GM18909 (cell line): ENCODE measurements at regions not wholly inside any gene's neighbourhood (a gene's known extent, or its start where the extent isn't known, plus 50 kb on each side); places are given as distances from the start of the nearest gene placed in this dataset.
"Not testable (repeated sequence)": the region's sequence is repeated elsewhere in the genome, so short reads cannot be mapped to it uniquely, and the experiment has no call there.

Experiments used
- ATAC-seq: cut with Tn5 transposase; IDR thresholded peaks from one replicate; pipeline ENCODE4 v1.9.1; 2021; ENCODE audit warnings: mild to moderate bottlenecking; ENCODE audit not compliant: unreplicated experiment, poor library complexity

DNA sequence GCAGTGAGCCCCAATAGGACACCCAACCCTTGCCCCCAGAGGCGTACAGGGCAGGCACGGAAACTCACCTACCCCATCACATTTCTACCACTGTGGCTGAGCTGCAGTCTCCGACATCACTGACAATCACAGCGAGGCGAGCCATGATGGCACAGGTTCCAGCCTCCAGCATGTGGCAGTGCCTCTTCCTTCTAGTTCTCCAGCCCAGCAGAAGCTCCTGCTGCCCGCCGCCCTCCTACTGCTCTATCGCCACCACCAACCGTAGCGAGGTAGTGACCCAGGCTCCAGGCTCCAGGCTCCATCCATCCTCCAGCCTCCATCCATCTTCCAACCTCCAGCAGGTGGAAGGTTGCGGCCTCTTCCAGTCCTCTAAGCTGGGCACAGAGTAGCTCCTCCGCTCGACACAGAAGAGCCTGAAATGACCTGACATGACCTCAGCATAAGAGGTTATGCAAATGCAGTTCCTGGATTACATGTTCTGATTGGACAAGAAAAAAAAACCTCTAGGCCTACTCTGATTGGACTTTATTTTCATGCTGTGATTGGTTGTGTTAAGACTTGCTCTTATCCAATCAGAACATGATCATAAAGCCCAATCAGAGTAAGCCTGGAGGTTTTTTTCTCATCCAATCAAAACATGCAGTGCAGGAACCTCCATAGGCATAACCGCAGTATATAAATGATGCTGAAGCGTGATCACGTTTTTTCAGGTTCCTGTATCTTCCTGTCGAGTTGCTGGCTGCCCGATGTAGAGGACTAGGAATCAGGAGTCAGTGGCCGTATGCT, 438.9 kb upstream of the ZNF337 start:
- ATAC-seq, result no peak

GRCh38 chr20:26134606-26135005, 438.0 kb upstream of the ZNF337 start:
- ATAC-seq, result no peak

- ATAC-seq, result not testable (repeated sequence)
Measured at GRCh38 chr20:26133794-26134193, 437.1 kb upstream of the ZNF337 start.

DNA sequence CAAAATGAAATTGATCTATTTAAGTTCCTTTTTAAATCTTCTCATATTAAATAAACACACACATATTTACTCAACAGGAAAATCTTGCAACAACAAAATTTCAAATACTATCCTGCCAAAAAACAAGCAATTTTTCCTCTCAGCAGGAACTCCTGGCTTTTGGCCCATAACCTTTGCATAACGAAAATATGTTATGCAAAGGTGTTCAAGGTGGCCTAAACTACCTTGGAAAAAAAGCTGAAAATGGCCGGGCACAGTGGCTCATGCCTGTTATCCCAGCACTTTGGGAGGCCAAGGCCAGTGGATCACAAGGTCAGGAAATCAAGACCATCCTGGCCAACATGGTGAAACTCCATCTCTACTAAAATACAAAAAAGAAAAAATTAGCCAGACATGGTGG, 424.3 kb upstream of the ZNF337 start:
- not testable (repeated sequence) for ATAC-seq

- not testable (repeated sequence) for ATAC-seq
Measured at GRCh38 chr20:26094498-26094897, 397.8 kb upstream of the ZNF337 start.

- ATAC-seq, result not testable (repeated sequence)
Measured at GRCh38 chr20:26091921-26092320, 395.3 kb upstream of the ZNF337 start.

DNA sequence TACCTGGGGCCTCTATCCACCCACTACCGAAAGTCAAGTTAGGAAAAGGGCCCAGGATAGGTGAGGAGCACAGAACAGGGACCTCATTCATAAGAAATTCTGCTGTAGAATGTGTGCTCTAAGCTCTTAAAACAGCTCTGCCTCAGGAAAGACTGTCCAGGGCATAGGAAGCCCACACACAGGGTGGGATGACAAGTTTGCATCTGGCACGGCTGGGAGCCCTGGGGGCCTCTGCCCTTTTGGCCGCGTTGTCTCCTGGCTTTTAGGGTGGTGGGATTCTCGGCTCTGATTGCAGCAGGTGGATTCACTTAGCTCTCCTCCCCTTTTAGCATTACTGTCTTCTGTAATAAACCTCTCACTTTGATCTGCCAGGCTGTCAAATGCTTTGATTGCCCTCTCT, 389.5 kb upstream of the ZNF337 start:
- not testable (repeated sequence) for ATAC-seq

DNA sequence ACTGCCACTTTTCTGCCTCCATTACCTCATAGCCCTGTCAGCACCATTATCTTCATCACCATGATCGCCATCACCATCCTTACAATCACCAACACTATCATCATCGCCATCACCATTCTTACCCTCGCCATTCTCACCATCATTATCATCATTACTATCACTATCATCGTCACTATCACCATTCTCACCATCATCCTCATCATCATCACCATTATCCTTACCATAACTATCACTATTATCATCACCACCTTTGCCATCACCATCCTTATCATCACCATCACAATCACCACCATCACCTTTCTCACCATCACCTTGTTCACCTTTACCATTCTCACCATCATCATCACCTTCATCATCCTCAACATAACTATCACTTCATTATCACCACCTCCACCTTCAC, 377.3 kb upstream of the ZNF337 start:
- ATAC-seq, result not testable (repeated sequence)

DNA sequence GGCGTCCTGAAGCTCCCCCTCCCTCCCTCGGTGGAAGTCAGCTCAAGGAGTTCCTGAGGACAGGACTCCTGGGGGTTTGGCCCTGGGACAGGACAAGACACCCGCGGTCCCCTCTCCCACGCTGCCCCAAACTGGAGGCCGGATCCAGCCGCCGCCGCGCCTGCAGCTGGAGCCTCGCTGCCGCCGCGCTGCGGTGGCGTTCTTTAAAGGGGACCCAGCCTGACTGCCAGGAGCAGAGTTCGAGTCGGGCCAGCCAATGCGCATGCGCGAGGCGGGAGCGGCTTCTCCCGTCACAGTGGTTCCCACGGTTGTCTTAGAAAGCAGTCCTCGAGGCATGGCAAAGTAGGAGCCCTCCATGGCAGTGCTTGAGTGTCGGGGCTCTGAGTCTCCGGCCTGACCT, 362.7 kb upstream of the ZNF337 start:
- not testable (repeated sequence) for ATAC-seq

DNA sequence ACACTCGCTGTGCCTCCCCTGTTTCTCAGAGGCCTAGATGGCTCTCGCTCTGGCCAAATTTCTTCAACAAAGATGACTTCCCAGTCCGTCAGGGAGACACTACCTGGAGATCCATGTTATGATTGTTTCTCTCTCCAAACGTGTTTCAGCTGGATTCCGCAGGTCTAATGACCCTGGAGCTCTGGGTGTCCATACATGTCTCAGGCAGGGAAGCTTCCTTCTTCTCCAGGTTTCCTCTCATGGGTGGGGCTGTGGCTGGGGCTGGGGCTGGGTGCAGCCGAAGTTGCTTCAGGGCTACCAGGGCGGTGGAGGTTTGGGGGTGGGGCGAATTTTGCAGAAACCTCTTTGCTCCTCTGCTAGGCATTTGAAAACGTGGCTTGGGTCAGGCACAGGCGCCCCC, 361.8 kb upstream of the ZNF337 start:
- ATAC-seq, result not testable (repeated sequence)

- not testable (repeated sequence) for ATAC-seq
Measured at GRCh38 chr20:26057135-26057752, 360.6 kb upstream of the ZNF337 start.

DNA sequence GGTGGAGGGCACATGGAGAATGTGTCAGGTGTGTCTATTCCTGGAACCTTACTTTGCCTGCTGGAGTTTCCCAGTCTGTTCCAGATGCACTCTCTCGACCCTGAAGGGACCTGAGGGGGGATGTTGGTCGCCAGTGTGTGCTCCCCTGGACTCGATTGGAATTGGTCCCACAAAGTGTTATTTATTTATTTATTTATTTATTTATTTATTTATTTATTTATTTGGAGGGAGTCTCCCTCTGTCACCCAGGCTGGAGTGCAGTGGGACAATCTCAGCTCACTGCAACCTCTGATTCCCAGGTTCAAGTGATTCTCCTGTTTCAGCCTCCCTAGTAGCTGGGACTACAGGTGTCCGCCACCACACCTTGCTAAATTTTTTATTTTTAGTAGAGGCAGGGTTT, 329.1 kb upstream of the ZNF337 start:
- not testable (repeated sequence) for ATAC-seq

DNA sequence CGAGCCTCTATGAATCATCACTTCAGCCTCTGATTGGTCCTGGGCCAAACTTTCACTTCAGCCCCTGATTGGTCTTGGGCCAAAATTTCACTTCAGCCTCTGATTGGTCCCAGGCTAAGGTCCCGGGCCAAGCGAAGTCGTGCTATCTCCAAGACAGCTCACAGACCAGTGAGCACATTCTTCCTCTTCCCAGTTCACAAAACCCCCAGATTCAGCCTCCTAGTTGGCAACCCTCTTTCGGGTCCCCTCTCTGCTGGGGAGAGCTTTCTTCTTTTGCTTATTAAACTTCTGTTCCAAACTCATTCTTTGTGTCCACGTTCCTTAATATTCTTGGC, 314.3 kb upstream of the ZNF337 start:
- not testable (repeated sequence) for ATAC-seq

DNA sequence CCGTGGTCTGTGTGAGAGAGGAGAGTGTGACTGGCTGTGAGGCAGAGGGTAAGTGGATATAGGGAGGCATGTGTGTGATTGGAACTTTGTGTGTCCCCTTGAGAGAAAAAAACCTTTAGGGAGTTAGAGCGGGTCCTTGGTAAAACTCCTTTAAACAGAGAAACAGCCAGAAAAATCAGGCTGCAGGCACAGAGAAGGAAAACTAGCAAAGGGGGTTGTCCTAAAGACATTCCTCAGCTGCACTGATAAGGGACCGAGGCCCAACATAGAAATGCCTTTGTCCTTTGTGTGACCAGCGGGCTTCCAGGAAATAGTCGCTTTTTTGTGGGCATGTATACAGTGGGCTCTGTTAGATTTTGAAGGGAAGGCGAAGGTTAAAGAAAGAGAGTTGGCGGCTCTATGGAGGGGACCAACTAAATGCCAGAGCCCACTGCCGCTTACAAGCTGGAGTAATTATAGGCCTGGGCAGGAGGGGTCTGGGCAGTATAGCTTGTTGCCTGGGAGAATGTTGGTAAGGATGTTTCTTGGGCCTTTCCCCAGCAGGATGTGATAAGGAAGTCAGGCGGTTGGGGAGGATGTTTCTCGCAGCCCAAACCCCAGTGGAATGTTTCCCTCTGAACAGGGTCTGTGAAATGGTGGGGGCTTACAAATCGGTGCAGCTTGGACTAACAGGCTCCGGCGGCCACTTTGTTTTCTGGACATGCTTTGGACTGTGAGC, 313.7 kb upstream of the ZNF337 start:
- ATAC-seq, result not testable (repeated sequence)

DNA sequence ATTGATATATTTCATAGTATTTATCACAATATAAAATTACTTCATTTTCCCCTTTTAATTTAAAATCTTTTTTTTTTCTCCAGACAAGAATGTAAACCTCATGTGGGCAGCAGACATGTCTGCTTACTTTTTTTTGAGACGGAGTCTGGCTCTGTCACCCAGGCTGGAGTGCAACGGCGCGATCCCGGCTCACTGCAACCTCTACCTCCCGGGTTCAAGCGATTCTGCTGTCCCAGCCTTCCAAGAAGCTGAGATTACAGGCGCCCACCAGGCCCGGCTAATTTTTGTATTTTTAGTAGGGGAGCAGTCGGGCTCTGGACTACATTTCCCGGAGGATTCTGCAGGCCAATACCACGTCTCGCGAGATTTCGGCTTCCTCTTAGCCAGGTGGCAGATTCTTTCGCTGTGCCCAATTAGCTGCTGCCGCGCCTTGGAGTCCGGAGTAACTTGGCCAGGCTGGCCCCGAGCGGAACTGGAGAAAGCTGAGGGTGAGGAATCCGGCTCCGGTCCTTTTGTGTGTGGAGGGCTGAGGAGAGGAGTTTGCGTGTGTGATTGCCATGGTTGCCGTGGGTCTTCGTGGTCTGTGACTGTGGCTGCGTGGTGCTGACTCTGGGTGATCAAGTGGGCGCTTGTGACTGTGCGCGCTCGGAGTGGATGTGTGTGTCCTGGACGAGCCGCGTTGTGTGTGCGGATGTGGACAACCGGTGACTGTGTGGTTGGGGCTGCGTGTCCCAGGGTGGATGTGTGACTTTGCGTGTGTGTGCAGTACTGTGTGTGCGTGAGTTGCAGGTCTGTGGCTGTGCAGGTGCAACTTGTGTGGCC, 313.0 kb upstream of the ZNF337 start:
- not testable (repeated sequence) for ATAC-seq

- not testable (repeated sequence) for ATAC-seq
Measured at GRCh38 chr20:26008026-26008425, 311.4 kb upstream of the ZNF337 start.

DNA sequence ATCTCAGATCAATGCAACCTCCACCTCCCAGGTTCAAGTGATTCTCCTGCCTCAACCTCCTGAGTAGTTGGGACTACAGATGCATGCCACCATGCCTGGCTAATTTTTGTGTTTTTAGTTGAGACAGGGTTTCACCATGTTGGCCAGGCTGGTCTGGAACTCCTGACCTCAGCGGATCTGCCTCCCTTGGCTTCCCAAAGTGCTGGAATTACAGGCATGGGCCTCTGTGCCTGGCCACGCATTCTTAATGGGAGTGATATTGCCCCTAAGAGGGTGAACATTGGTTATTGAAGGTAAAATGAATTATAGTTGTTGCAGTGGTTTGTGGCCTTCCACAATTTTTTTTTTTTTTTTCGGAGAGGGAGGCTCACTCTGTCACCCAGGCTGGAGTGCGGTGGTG, 309.5 kb upstream of the ZNF337 start:
- not testable (repeated sequence) for ATAC-seq

DNA sequence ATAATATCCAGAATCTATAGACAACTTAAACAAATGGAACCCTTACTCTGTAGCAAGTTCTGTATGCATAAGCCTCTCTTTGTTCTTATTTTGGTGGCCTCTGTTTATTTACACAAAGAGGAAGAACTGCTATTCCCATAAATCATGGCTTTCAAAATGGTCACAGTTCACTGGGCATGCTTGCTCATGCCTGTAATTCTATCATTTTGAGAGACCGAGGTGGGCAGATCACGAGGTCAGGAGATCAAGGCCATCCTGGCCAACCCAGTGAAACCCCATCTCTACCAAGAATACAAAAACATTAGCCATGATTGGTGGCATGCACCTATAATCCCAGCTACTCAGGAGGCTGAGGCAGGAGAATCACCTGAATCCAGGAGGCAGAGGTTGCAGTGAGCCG, 307.3 kb upstream of the ZNF337 start:
- ATAC-seq, result not testable (repeated sequence)

DNA sequence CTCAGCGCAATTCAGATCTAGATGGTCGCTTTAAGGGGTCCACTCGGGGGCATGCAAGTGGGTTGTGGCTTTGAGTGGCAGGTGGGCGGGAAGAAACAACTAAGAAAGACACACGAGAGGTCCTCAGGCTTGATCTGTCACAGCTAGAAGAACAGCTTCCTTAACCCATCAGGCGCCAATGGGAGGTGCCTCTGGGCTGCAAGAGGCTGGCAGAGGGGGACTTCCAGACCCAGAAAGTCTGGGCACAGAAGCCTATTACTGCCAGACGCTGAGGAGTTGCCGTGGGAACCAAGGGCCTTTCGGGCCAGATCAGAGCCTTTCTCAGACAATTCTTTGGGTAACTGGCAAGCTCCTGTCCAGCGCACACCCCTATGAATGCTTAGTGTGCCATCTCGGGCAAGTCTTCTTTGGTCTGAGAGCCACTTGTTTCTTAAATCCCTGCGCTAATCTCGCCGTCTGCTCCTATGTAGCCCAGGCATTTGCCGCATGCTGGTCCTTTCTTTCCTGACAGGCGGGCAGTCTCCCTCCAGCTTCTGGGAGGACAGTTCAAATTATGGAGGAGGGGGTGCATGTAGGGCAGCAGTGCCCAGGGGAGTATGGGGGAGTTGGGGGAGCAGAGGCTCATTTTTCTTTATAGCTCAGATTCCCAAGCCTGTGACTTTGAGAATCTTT, 300.9 kb upstream of the ZNF337 start:
- ATAC-seq, result not testable (repeated sequence)

GRCh38 chr20:25992146-25992545, 295.5 kb upstream of the ZNF337 start:
- no peak for ATAC-seq
